ENCODE measurements at regions not wholly inside any gene's neighbourhood (a gene's known extent, or its start where the extent isn't known, plus 50 kb on each side); places are given as distances from the start of the nearest gene placed in this dataset.

DNA sequence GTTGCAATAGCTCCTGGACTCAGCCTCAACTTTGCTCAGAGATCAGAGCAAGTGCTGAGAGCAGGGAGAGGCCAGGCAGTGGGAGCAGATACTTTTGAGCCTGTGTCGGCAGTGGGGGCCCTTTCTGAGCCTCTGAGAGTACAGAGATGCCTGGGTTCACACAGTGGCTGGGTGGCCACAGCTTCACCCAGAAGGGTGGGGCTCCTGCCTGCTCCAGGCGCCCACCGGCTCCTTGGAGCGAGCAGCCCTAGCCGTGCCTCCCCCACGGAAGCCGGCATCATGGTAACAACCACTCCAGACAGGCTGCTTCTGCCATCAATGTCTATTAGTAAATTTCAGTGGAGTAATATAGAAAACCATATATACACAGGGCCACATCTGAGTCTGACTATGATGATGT, 619.2 kb upstream of the SETBP1 start:
- TF ChIP-seq POLR2A (IDR thresholded peaks at IDR 0.05): no peak
- TF ChIP-seq, protein P1, sequence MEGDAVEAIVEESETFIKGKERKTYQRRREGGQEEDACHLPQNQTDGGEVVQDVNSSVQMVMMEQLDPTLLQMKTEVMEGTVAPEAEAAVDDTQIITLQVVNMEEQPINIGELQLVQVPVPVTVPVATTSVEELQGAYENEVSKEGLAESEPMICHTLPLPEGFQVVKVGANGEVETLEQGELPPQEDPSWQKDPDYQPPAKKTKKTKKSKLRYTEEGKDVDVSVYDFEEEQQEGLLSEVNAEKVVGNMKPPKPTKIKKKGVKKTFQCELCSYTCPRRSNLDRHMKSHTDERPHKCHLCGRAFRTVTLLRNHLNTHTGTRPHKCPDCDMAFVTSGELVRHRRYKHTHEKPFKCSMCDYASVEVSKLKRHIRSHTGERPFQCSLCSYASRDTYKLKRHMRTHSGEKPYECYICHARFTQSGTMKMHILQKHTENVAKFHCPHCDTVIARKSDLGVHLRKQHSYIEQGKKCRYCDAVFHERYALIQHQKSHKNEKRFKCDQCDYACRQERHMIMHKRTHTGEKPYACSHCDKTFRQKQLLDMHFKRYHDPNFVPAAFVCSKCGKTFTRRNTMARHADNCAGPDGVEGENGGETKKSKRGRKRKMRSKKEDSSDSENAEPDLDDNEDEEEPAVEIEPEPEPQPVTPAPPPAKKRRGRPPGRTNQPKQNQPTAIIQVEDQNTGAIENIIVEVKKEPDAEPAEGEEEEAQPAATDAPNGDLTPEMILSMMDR (IDR thresholded peaks at IDR 0.05): no peak
- WGBS, 2 donors: 94 to 97% methylated on average over 7 of the region's 7 CpGs
- H3K4me3 ChIP-seq (ENCODE audit: low read depth, poor library complexity, severe bottlenecking): no peak overlapping the region
- intact Hi-C loops (cut with DNase I; ENCODE audit: low total_unique reads): no loop called here
- no peak for DNase-seq (ENCODE audit: low spot score in 2 of 2)

- no peak overlapping the region for H3K4me3 ChIP-seq (ENCODE audit: low read depth, poor library complexity, severe bottlenecking)
- TF ChIP-seq POLR2A (IDR thresholded peaks at IDR 0.05): no peak
- WGBS, 2 donors: 92 to 95% methylated on average over 4 of the region's 4 CpGs
- intact Hi-C loops (cut with DNase I; ENCODE audit: low total_unique reads): no loop called here
- DNase-seq (ENCODE audit: low spot score in 2 of 2): no peak
Measured at GRCh38 chr18:44062345-44062744, 618.3 kb upstream of the SETBP1 start.

- WGBS, 2 donors: 66% methylated on average over 3 of the region's 3 CpGs
- TF ChIP-seq, protein P1 (IDR thresholded peaks at IDR 0.05): no peak
- no peak for TF ChIP-seq POLR2A (IDR thresholded peaks at IDR 0.05)
- no peak overlapping the region for H3K4me3 ChIP-seq (ENCODE audit: low read depth, poor library complexity, severe bottlenecking)
- no peak for DNase-seq (ENCODE audit: low spot score in 2 of 2)
- intact Hi-C loops (cut with DNase I; ENCODE audit: low total_unique reads): no loop called here
Measured at GRCh38 chr18:44065206-44065605, 615.5 kb upstream of the SETBP1 start.

GRCh38 chr18:44066541-44066940, 614.1 kb upstream of the SETBP1 start:
- no peak for TF ChIP-seq POLR2A (IDR thresholded peaks at IDR 0.05)
- TF ChIP-seq, protein P1 (IDR thresholded peaks at IDR 0.05): no peak
- H3K4me3 ChIP-seq (ENCODE audit: low read depth, poor library complexity, severe bottlenecking): no peak overlapping the region

DNA sequence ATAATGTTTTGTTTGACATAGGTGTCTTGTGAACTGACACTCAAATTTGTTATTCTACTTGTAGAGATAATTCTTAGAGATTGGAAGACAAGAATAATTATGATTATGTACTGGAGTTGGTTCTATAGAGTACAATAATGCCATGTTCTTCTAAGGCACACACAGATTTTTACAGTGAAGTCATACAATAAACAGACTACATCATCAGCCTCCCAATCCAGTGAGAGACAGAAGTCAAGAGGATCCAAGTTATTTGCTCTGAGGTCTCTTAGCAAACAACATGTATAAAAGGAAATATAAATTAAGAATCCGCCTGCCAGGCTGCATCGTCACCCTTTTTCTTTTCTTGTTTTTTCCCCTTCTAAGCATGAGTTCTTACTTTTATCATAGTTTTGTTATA, 613.5 kb upstream of the SETBP1 start:
- no peak for DNase-seq (ENCODE audit: low spot score in 2 of 2)
- no peak overlapping the region for H3K4me3 ChIP-seq (ENCODE audit: low read depth, poor library complexity, severe bottlenecking)
- WGBS, 2 donors: 96% methylated on average over 2 of the region's 2 CpGs
- intact Hi-C loops (cut with DNase I; ENCODE audit: low total_unique reads): no loop called here
- TF ChIP-seq, protein P1 (IDR thresholded peaks at IDR 0.05): no peak
- TF ChIP-seq POLR2A (IDR thresholded peaks at IDR 0.05): no peak

More at GRCh38 chr18:44066541-44066940, 614.1 kb upstream of the SETBP1 start:
- no peak for DNase-seq (ENCODE audit: low spot score in 2 of 2)
- intact Hi-C loops (cut with DNase I; ENCODE audit: low total_unique reads): no loop called here
- 92 to 96% methylated on average over 1 of the region's 1 CpG for WGBS, 2 donors

- DNase-seq (ENCODE audit: low spot score in 2 of 2): no peak
- no peak overlapping the region for H3K4me3 ChIP-seq (ENCODE audit: low read depth, poor library complexity, severe bottlenecking)
- 54 to 57% methylated on average over 3 of the region's 3 CpGs for WGBS, 2 donors
- TF ChIP-seq POLR2A (IDR thresholded peaks at IDR 0.05): no peak
- TF ChIP-seq, protein P1 (IDR thresholded peaks at IDR 0.05): no peak
- intact Hi-C loops (cut with DNase I; ENCODE audit: low total_unique reads): no loop called here
Measured at GRCh38 chr18:44075038-44075437, 605.6 kb upstream of the SETBP1 start.
